Omental fat pad (tissue), 3 donors: ENCODE measurements at regions not wholly inside any gene's neighbourhood (a gene's known extent, or its start where the extent isn't known, plus 50 kb on each side); places are given as distances from the start of the nearest gene placed in this dataset.

Experiments used
- ATAC-seq: fragments of 150-250 bp; one replicate; pipeline ENCODE4 v1.9.1; 2016; ENCODE audit warnings: mild to moderate bottlenecking, moderate library complexity; ENCODE audit not compliant: low FRiP score
- DNase-seq: peaks from one replicate; pipeline ENCODE4 v3.0.0-alpha.2; 2019; ENCODE audit warnings: low spot score
- CTCF ChIP-seq, 3 donors: fragments of 450-650 bp; IDR thresholded peaks; one replicate each; pipeline ENCODE4 v1.5.1; 2016 to 2017; ENCODE audit warnings: antibody characterized with exemption in 3 of 3, mild to moderate bottlenecking in 3 of 3, moderate library complexity in 2 of 3

- TF ChIP-seq CTCF (IDR thresholded peaks at IDR 0.05) = no peak
- DNase-seq = no peak
- ATAC-seq = no peak
Observed at GRCh38 chr4:27242217-27242616, 381.6 kb downstream of the STIM2 start.

GRCh38 chr4:27245216-27245615 lies 384.6 kb downstream of the STIM2 start:
- ATAC-seq (no peak), DNase-seq (no peak)
- no peak for TF ChIP-seq CTCF (IDR thresholded peaks at IDR 0.05)

DNA sequence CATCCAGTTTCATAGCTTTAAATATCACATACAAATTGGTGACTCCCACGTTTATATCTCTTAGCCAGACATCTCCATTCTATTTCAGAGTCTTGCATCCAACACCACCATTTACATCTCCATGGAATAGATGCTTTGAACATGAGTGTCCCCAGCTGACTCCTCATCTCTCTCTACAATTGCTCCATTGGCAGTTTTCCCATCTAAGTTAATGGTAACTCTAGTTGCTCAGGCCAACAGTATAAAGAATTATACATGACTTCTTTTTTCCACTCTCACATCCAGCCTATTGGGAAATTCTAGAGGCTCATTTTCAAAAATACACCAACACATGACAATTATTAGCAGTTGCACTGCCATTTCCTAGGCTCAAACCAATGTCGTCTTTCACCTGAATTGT lies 388.2 kb downstream of the STIM2 start:
- peak; percentile 64 for ATAC-seq
- no peak for TF ChIP-seq CTCF (IDR thresholded peaks at IDR 0.05)

DNA sequence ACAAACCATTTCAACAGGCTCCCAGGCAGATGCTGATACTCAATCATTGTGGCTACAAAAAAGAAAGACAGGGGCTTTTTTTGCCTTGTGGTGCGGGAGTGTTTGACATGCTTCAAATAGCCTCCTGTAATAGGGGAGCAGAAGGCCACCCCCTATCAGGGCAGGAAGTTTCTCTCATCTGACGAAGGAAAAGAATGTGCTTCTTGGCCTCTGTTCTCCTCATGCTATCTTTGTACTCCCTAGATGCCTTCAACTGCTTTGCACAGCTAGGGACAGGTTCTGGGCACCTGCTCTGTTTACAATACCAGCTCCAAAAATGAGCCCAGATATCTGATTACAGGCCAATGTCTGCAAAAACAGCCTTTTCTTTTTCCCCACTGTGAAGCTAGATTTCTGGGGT lies 391.1 kb downstream of the STIM2 start:
- TF ChIP-seq CTCF (IDR thresholded peaks at IDR 0.05) = no peak
- ATAC-seq (no peak), DNase-seq (no peak)

More for the DNA sequence above, 388.2 kb downstream of the STIM2 start:
- DNase-seq = no peak

DNA sequence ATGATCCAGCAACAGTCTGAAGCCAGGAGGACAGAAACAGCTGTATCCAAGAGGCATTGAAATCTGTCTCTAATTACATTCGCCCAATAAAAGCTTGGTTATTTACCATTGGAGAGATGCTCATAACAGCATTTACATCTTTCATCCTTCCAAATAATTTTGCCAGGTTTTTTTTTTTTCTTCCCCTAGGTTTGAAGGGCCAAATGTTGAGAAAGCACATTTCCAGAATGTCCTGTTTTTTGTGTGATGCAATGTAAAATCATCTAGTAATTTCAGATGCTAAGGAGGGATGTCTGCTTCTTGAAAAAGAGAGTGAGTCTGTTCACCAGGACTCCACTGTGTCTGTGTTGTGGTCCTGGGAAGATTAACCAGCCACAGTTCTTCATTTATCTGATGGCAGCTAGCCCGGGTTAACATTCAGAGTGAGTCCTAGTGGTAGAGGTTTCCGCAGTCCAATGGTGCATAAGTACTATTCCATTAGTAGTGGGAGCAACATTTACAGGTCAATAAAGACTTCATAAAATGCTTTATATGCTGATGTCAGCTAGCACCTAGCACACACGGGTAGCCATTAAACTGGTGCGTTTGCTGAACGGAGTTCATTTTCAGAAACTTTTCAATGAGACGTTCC lies 406.8 kb downstream of the STIM2 start:
- DNase-seq = no peak
- no peak for ATAC-seq
- TF ChIP-seq CTCF (IDR thresholded peaks at IDR 0.05) = no peak

DNA sequence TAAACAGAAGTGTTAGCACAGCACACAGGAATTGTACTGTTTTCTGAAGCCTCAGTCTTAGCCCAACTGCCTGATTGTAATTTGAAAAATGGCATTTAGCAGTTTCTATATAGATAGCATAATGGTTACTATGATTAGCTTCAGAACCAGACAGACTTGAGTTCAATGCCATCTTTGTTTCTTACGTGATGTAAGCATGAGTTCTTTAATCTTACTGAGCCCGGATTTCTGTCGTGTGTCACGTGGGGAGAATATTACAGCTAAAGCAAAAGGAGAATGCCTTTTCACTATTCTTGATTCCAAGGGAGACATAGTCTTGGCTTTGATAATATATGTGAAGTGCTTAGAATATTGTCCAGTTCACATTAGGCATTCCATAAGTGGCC lies 407.3 kb downstream of the STIM2 start:
- no peak for TF ChIP-seq CTCF (IDR thresholded peaks at IDR 0.05)
- no peak for ATAC-seq
- DNase-seq = no peak

- DNase-seq (no peak), ATAC-seq (no peak)
Observed at GRCh38 chr4:27270435-27270834, 409.8 kb downstream of the STIM2 start.

More at GRCh38 chr4:27270435-27270834, 409.8 kb downstream of the STIM2 start:
- TF ChIP-seq CTCF (IDR thresholded peaks at IDR 0.05) = no peak
